Duodenal mucosa (tissue), 2 donors: ENCODE measurements at regions not wholly inside any gene's neighbourhood (a gene's known extent, or its start where the extent isn't known, plus 50 kb on each side); places are given as distances from the start of the nearest gene placed in this dataset.

Experiments
- H3K27ac ChIP-seq: one replicate; pipeline ENCODE4 v1.7.0; 2013; ENCODE audit warnings: low read depth, low read length
- H3K27me3 ChIP-seq, 2 donors: one replicate each; pipeline ENCODE4 v1.7.0; 2013; ENCODE audit warnings: low read length in 2 of 2, control low read depth in 1 of 2; ENCODE audit not compliant: insufficient read depth in 2 of 2, control insufficient read depth in 1 of 2
- H3K36me3 ChIP-seq, 2 donors: one replicate each; pipeline ENCODE4 v1.7.0; 2013; ENCODE audit warnings: low read length in 2 of 2, control low read depth in 1 of 2; ENCODE audit not compliant: insufficient read depth in 2 of 2, control insufficient read depth in 1 of 2
- H3K4me1 ChIP-seq, 2 donors: one replicate each; pipeline ENCODE4 v1.7.0; 2013; ENCODE audit warnings: low read length in 2 of 2, control low read depth in 1 of 2; ENCODE audit not compliant: insufficient read depth in 2 of 2, control insufficient read depth in 1 of 2
- H3K4me3 ChIP-seq, 2 donors: one replicate each; pipeline ENCODE4 v1.7.0; 2013; ENCODE audit warnings: low read length in 2 of 2, low read depth in 1 of 2
- H3K9ac ChIP-seq, 2 donors: one replicate each; pipeline ENCODE4 v1.7.0; 2013; ENCODE audit warnings: low read length in 2 of 2, low read depth in 1 of 2
- H3K9me3 ChIP-seq, 2 donors: one replicate each; pipeline ENCODE4 v1.7.0; 2013; ENCODE audit warnings: low read length in 2 of 2, control low read depth in 1 of 2; ENCODE audit not compliant: control insufficient read depth in 1 of 2

GRCh38 chr21:15319727-15320126 lies 254.9 kb upstream of the NRIP1 start:
- no peaks in the 10 kb centered on the region for H3K4me1 ChIP-seq
- no peaks in the 10 kb centered on the region for H3K36me3 ChIP-seq
- H3K4me3 ChIP-seq: no peak overlapping the region
- H3K27ac ChIP-seq: no peak overlapping the region
- H3K9me3 ChIP-seq: no peaks in the 10 kb centered on the region
- H3K9ac ChIP-seq: no peak overlapping the region
- no peaks in the 10 kb centered on the region for H3K27me3 ChIP-seq

GRCh38 chr21:15324542-15324941 lies 259.7 kb upstream of the NRIP1 start:
- no peaks in the 10 kb centered on the region for H3K4me1 ChIP-seq
- no peaks in the 10 kb centered on the region for H3K36me3 ChIP-seq
- no peak overlapping the region for H3K4me3 ChIP-seq
- no peaks in the 10 kb centered on the region for H3K27me3 ChIP-seq
- H3K9ac ChIP-seq: no peak overlapping the region
- H3K9me3 ChIP-seq: no peaks in the 10 kb centered on the region
- no peak overlapping the region for H3K27ac ChIP-seq

- H3K27ac ChIP-seq: no peak overlapping the region
- no peak overlapping the region for H3K4me3 ChIP-seq
- H3K27me3 ChIP-seq: no peaks in the 10 kb centered on the region
- no peaks in the 10 kb centered on the region for H3K36me3 ChIP-seq
- no peak overlapping the region for H3K9ac ChIP-seq
- no peaks in the 10 kb centered on the region for H3K9me3 ChIP-seq
- no peaks in the 10 kb centered on the region for H3K4me1 ChIP-seq
These were observed 261.4 kb upstream of the NRIP1 start for GRCh38 chr21:15326032-15326867.

- Histone ChIP-seq H3K9ac (no peak overlapping the region), H3K4me3 (no peak overlapping the region), H3K4me1 (no peaks in the 10 kb centered on the region), H3K36me3 (no peaks in the 10 kb centered on the region), H3K27ac (no peak overlapping the region), H3K9me3 (no peaks in the 10 kb centered on the region), H3K27me3 (no peaks in the 10 kb centered on the region)
These were observed 263.0 kb upstream of the NRIP1 start for GRCh38 chr21:15327637-15328265.

GRCh38 chr21:15329191-15329590 lies 264.4 kb upstream of the NRIP1 start:
- Histone ChIP-seq H3K9me3 (no peaks in the 10 kb centered on the region), H3K27me3 (no peaks in the 10 kb centered on the region), H3K4me3 (no peak overlapping the region), H3K4me1 (no peaks in the 10 kb centered on the region), H3K36me3 (no peaks in the 10 kb centered on the region), H3K9ac (no peak overlapping the region), H3K27ac (no peak overlapping the region)

- Histone ChIP-seq H3K4me1 (no peaks in the 10 kb centered on the region), H3K9ac (no peak overlapping the region), H3K27me3 (no peaks in the 10 kb centered on the region), H3K4me3 (no peak overlapping the region), H3K9me3 (no peaks in the 10 kb centered on the region), H3K36me3 (no peaks in the 10 kb centered on the region), H3K27ac (no peak overlapping the region)
These were observed 266.1 kb upstream of the NRIP1 start for GRCh38 chr21:15330872-15331271.

GRCh38 chr21:15332572-15332971 lies 267.8 kb upstream of the NRIP1 start:
- no peaks in the 10 kb centered on the region for H3K36me3 ChIP-seq
- H3K4me1 ChIP-seq: no peaks in the 10 kb centered on the region
- no peak overlapping the region for H3K27ac ChIP-seq
- H3K27me3 ChIP-seq: no peaks in the 10 kb centered on the region
- no peak overlapping the region for H3K4me3 ChIP-seq
- H3K9me3 ChIP-seq: no peaks in the 10 kb centered on the region
- H3K9ac ChIP-seq: no peak overlapping the region

GRCh38 chr21:15333136-15333710 lies 268.4 kb upstream of the NRIP1 start:
- H3K9ac ChIP-seq: no peak overlapping the region
- H3K27ac ChIP-seq: no peak overlapping the region
- H3K4me1 ChIP-seq: no peaks in the 10 kb centered on the region
- H3K27me3 ChIP-seq: no peaks in the 10 kb centered on the region
- H3K36me3 ChIP-seq: no peaks in the 10 kb centered on the region
- no peaks in the 10 kb centered on the region for H3K9me3 ChIP-seq
- no peak overlapping the region for H3K4me3 ChIP-seq

- no peak overlapping the region for H3K9ac ChIP-seq
- H3K27ac ChIP-seq: no peak overlapping the region
- H3K36me3 ChIP-seq: no peaks in the 10 kb centered on the region
- H3K4me1 ChIP-seq: no peaks in the 10 kb centered on the region
- no peaks in the 10 kb centered on the region for H3K27me3 ChIP-seq
- no peak overlapping the region for H3K4me3 ChIP-seq
- H3K9me3 ChIP-seq: no peaks in the 10 kb centered on the region
These were observed 269.2 kb upstream of the NRIP1 start for GRCh38 chr21:15333951-15334350.

GRCh38 chr21:15343066-15343465 lies 278.3 kb upstream of the NRIP1 start:
- Histone ChIP-seq H3K27ac (no peak overlapping the region), H3K9ac (no peak overlapping the region), H3K36me3 (no peaks in the 10 kb centered on the region), H3K4me1 (no peaks in the 10 kb centered on the region), H3K4me3 (no peak overlapping the region), H3K9me3 (no peaks in the 10 kb centered on the region), H3K27me3 (no peaks in the 10 kb centered on the region)
